ENCODE measurements at regions not wholly inside any gene's neighbourhood (a gene's known extent, or its start where the extent isn't known, plus 50 kb on each side); places are given as distances from the start of the nearest gene placed in this dataset.

DNA sequence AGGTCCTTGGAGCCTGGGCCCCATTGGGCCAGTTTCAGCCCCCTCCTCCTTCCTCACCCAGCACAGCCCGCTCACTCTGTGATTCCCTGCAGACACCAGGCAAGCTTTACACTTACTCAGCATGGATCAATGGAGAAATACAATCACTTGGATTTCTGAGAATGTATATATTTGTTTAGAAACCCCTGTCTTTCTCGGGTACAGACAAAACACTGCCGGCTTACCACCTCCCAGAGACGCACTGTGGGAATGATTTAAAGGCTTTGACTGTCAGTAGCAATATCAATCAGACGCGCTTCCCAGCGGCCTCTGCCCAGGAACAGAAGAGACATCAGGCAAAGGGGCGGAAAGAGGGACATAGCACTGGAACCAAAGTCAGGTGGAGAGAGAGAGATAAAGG lies 186.5 kb downstream of the MAFB start:
- no peak for TF ChIP-seq REPIN1 (tag by site-specific recombination; IDR thresholded peaks at IDR 0.05; ENCODE audit: low read depth)
- TF ChIP-seq ZBTB21 (tag by site-specific recombination; IDR thresholded peaks at IDR 0.05) = no peak
- TF ChIP-seq ZNF138 (tag by site-specific recombination; IDR thresholded peaks at IDR 0.05; ENCODE audit: borderline replicate concordance) = no peak
- TF ChIP-seq, protein P1, sequence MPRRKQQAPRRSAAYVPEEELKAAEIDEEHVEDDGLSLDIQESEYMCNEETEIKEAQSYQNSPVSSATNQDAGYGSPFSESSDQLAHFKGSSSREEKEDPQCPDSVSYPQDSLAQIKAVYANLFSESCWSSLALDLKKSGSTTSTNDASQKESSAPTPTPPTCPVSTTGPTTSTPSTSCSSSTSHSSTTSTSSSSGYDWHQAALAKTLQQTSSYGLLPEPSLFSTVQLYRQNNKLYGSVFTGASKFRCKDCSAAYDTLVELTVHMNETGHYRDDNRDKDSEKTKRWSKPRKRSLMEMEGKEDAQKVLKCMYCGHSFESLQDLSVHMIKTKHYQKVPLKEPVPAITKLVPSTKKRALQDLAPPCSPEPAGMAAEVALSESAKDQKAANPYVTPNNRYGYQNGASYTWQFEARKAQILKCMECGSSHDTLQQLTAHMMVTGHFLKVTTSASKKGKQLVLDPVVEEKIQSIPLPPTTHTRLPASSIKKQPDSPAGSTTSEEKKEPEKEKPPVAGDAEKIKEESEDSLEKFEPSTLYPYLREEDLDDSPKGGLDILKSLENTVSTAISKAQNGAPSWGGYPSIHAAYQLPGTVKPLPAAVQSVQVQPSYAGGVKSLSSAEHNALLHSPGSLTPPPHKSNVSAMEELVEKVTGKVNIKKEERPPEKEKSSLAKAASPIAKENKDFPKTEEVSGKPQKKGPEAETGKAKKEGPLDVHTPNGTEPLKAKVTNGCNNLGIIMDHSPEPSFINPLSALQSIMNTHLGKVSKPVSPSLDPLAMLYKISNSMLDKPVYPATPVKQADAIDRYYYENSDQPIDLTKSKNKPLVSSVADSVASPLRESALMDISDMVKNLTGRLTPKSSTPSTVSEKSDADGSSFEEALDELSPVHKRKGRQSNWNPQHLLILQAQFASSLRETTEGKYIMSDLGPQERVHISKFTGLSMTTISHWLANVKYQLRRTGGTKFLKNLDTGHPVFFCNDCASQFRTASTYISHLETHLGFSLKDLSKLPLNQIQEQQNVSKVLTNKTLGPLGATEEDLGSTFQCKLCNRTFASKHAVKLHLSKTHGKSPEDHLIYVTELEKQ (tag by site-specific recombination; IDR thresholded peaks at IDR 0.05; ENCODE audit: borderline replicate concordance) = no peak
- TF ChIP-seq, protein P2, sequence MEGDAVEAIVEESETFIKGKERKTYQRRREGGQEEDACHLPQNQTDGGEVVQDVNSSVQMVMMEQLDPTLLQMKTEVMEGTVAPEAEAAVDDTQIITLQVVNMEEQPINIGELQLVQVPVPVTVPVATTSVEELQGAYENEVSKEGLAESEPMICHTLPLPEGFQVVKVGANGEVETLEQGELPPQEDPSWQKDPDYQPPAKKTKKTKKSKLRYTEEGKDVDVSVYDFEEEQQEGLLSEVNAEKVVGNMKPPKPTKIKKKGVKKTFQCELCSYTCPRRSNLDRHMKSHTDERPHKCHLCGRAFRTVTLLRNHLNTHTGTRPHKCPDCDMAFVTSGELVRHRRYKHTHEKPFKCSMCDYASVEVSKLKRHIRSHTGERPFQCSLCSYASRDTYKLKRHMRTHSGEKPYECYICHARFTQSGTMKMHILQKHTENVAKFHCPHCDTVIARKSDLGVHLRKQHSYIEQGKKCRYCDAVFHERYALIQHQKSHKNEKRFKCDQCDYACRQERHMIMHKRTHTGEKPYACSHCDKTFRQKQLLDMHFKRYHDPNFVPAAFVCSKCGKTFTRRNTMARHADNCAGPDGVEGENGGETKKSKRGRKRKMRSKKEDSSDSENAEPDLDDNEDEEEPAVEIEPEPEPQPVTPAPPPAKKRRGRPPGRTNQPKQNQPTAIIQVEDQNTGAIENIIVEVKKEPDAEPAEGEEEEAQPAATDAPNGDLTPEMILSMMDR (tag by site-specific recombination; IDR thresholded peaks at IDR 0.05) = no peak
- TF ChIP-seq, protein P3, sequence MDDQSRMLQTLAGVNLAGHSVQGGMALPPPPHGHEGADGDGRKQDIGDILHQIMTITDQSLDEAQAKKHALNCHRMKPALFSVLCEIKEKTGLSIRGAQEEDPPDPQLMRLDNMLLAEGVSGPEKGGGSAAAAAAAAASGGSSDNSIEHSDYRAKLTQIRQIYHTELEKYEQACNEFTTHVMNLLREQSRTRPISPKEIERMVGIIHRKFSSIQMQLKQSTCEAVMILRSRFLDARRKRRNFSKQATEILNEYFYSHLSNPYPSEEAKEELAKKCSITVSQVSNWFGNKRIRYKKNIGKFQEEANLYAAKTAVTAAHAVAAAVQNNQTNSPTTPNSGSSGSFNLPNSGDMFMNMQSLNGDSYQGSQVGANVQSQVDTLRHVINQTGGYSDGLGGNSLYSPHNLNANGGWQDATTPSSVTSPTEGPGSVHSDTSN (CRISPR knock-in tag; IDR thresholded peaks at IDR 0.05) = no peak
- no peak for TF ChIP-seq RBAK (tag by site-specific recombination; IDR thresholded peaks at IDR 0.05)
- TF ChIP-seq ZNF830 (tag by site-specific recombination; IDR thresholded peaks at IDR 0.05; ENCODE audit: low read depth) = no peak
- no peak for TF ChIP-seq ZFP37 (tag by site-specific recombination; IDR thresholded peaks at IDR 0.05)
- no peak for TF ChIP-seq ZNF423 (tag by site-specific recombination; IDR thresholded peaks at IDR 0.05)
- TF ChIP-seq ZNF76 (tag by site-specific recombination; IDR thresholded peaks at IDR 0.05; ENCODE audit: borderline replicate concordance, low read depth) = no peak

Data from HEK293 (cell line).